ENCODE measurements at regions not wholly inside any gene's neighbourhood (a gene's known extent, or its start where the extent isn't known, plus 50 kb on each side); places are given as distances from the start of the nearest gene placed in this dataset.

- Histone ChIP-seq H3K27ac (ENCODE audit: low read depth) (no peak overlapping the region), H3K36me3 (ENCODE audit: insufficient read depth) (no peaks in the 10 kb centered on the region), H2AFZ (no peak overlapping the region), H3K27me3 (ENCODE audit: insufficient read depth) (no peaks in the 10 kb centered on the region), H3F3A (replicated peaks; ENCODE audit: low read depth) (no peaks in the 10 kb centered on the region), H3K4me3 (no peak overlapping the region), H4K20me1 (replicated peaks; ENCODE audit: insufficient read depth) (no peaks in the 10 kb centered on the region), H3K4me2 (no peak overlapping the region), H3K9me2 (ENCODE audit: insufficient read depth) (0 out of 2 replicates have a peak, but pooled peaks cover 6% of the 10 kb centered on the region), H3K4me1 (ENCODE audit: insufficient read depth) (peaks cover 6% of the 10 kb centered on the region), H3K79me2 (replicated peaks; ENCODE audit: insufficient read depth) (no peaks in the 10 kb centered on the region)
- Mint-ChIP-seq H3K36me3 (ENCODE audit: low read depth) (no peaks in the 10 kb centered on the region), H3K9me3 (no peaks in the 10 kb centered on the region; the same call in 2 of the 3 replicates), H3K27me3 (ENCODE audit: insufficient read depth, low read depth, poor library complexity) (no peaks in the 10 kb centered on the region), H3K4me1 (peaks cover 7% of the 10 kb centered on the region; the same call in 2 of the 3 replicates), H3K27ac (no peak overlapping the region), H3K4me3 (no peak overlapping the region)
- TF ChIP-seq STAT1 (IDR thresholded peaks at IDR 0.05; ENCODE audit: unreplicated experiment): no peak
- DNase-seq (ENCODE audit: low spot score) (peak; percentile 30), ATAC-seq (no peak; the same call in 2 of the 3 replicates)
Measured at GRCh38 chr16:60271025-60271771, 1537.1 kb upstream of the GOT2 start.

DNA sequence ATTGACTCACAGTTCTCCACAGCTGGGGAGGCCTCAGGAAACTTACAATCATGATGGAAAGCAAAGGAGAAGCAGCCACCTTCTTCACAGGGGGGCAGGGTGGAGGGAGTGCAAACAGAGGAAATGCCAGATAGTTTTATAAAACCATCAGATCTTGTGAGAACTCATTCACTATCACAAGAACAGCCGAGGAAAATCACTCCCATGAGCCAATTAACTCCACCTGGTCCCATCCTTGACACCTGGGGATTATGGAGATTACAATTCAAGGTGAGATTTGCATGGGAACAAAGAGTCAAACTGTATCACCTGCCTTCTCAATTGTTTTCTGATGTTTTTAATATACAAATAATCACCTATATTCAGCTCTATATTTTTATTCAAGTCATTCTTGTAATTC lies 1527.3 kb upstream of the GOT2 start:
- Mint-ChIP-seq H3K4me1 (peaks cover 5% of the 10 kb centered on the region; the same call in 2 of the 3 replicates), H3K36me3 (ENCODE audit: low read depth) (peaks cover 3% of the 10 kb centered on the region; the same call in 1 of the 3 replicates), H3K27ac (no peak overlapping the region), H3K27me3 (ENCODE audit: insufficient read depth, low read depth, poor library complexity) (no peaks in the 10 kb centered on the region), H3K4me3 (no peak overlapping the region), H3K9me3 (peaks cover 2% of the 10 kb centered on the region; the same call in 1 of the 3 replicates)
- peak; percentile 11 for DNase-seq (ENCODE audit: low spot score)
- Histone ChIP-seq H3K27ac (ENCODE audit: low read depth) (no peak overlapping the region), H3K9me2 (ENCODE audit: insufficient read depth) (no peaks in the 10 kb centered on the region), H3K4me1 (ENCODE audit: insufficient read depth) (no peaks in the 10 kb centered on the region), H3K4me3 (no peak overlapping the region), H3K79me2 (replicated peaks; ENCODE audit: insufficient read depth) (no peaks in the 10 kb centered on the region), H3K27me3 (ENCODE audit: insufficient read depth) (no peaks in the 10 kb centered on the region), H3F3A (replicated peaks; ENCODE audit: low read depth) (no peaks in the 10 kb centered on the region), H3K4me2 (no peak overlapping the region), H3K36me3 (ENCODE audit: insufficient read depth) (no peaks in the 10 kb centered on the region), H2AFZ (no peak overlapping the region), H4K20me1 (replicated peaks; ENCODE audit: insufficient read depth) (no peaks in the 10 kb centered on the region)
- TF ChIP-seq NANOG (IDR thresholded peaks at IDR 0.05; ENCODE audit: borderline replicate concordance) (no peak), ZNF331 (CRISPR knock-in tag; IDR thresholded peaks at IDR 0.05; ENCODE audit: low read depth) (no peak), POLR2AphosphoS5 (IDR thresholded peaks at IDR 0.05; ENCODE audit: low read depth) (no peak), EZH2phosphoT487 (IDR thresholded peaks at IDR 0.05; ENCODE audit: unreplicated experiment) (no peak), CREB1 (CRISPR knock-in tag; IDR thresholded peaks at IDR 0.05; ENCODE audit: low read depth) (no peak), ZNF462 (CRISPR knock-in tag; IDR thresholded peaks at IDR 0.05) (no peak), ZNF114 (CRISPR knock-in tag; IDR thresholded peaks at IDR 0.05) (no peak)
- TF ChIP-seq, protein P1, sequence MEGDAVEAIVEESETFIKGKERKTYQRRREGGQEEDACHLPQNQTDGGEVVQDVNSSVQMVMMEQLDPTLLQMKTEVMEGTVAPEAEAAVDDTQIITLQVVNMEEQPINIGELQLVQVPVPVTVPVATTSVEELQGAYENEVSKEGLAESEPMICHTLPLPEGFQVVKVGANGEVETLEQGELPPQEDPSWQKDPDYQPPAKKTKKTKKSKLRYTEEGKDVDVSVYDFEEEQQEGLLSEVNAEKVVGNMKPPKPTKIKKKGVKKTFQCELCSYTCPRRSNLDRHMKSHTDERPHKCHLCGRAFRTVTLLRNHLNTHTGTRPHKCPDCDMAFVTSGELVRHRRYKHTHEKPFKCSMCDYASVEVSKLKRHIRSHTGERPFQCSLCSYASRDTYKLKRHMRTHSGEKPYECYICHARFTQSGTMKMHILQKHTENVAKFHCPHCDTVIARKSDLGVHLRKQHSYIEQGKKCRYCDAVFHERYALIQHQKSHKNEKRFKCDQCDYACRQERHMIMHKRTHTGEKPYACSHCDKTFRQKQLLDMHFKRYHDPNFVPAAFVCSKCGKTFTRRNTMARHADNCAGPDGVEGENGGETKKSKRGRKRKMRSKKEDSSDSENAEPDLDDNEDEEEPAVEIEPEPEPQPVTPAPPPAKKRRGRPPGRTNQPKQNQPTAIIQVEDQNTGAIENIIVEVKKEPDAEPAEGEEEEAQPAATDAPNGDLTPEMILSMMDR (conservative IDR thresholded peaks at IDR 0.05; ENCODE audit: low read depth in 2 of 2): no peak
- no peak for ATAC-seq
